Lung (tissue), 11 donors: ENCODE measurements at regions not wholly inside any gene's neighbourhood (a gene's known extent, or its start where the extent isn't known, plus 50 kb on each side); places are given as distances from the start of the nearest gene placed in this dataset.

Experiments used
- ATAC-seq: fragments of 200-7000 bp; cut with Tn5 transposase; one replicate; pipeline ENCODE4 v1.9.1; 2020; ENCODE audit warnings: moderate number of reproducible peaks; ENCODE audit not compliant: insufficient read depth, low FRiP score
- DNase-seq, 3 donors: peaks; one replicate each; pipeline ENCODE4 v3.0.0-alpha.2; 2013 to 2017
- H3K27ac ChIP-seq, 2 donors: one replicate each; pipeline ENCODE4 v1.5.1; 2013; ENCODE audit warnings: mild to moderate bottlenecking in 2 of 2, moderate library complexity in 2 of 2, control low read depth in 1 of 2, inconsistent platforms in 1 of 2, low read depth in 1 of 2, low read length in 1 of 2
- H3K27me3 ChIP-seq, 3 donors: one replicate each; pipeline ENCODE4 v1.5.1; 2013; ENCODE audit warnings: low read length in 2 of 3; ENCODE audit not compliant: control insufficient read depth in 3 of 3, insufficient read depth in 3 of 3
- H3K36me3 ChIP-seq, 4 donors: one replicate each; pipeline ENCODE4 v1.5.1; 2013; ENCODE audit warnings: low read length in 4 of 4, mild to moderate bottlenecking in 1 of 4, moderate library complexity in 1 of 4; ENCODE audit not compliant: control insufficient read depth in 4 of 4, insufficient read depth in 4 of 4
- H3K4me1 ChIP-seq, 5 donors: one replicate each; pipeline ENCODE4 v1.5.1; 2013; ENCODE audit warnings: low read length in 5 of 5, mild to moderate bottlenecking in 2 of 5, moderate library complexity in 1 of 5; ENCODE audit not compliant: control insufficient read depth in 5 of 5, insufficient read depth in 5 of 5
- H3K4me3 ChIP-seq: one replicate; pipeline ENCODE4 v1.5.1; 2013; ENCODE audit warnings: mild to moderate bottlenecking, control low read depth, moderate library complexity
- H3K9ac ChIP-seq, 2 donors: one replicate each; pipeline ENCODE4 v1.5.1; 2013; ENCODE audit warnings: low read length in 2 of 2, control low read depth in 1 of 2; ENCODE audit not compliant: insufficient read depth in 1 of 2
- H3K9me3 ChIP-seq, 4 donors: one replicate each; pipeline ENCODE4 v1.5.1; 2013; ENCODE audit warnings: low read length in 3 of 4, mild to moderate bottlenecking in 1 of 4, moderate library complexity in 1 of 4; ENCODE audit not compliant: control insufficient read depth in 4 of 4, insufficient read depth in 3 of 4
- CTCF ChIP-seq: IDR thresholded peaks from 2 replicates; pipeline ENCODE4 v1.5.1; 2012; ENCODE audit warnings: mild to moderate bottlenecking; ENCODE audit errors: control extremely low read depth, extremely low read depth
- WGBS, 2 donors: extraction: QIAGEN DNeasy Blood & Tissue Kit; methylation state at CpG; one replicate each; pipeline ENCODE4 v1.1.7; 2013; 5-methylcytosine and 5-hydroxymethylcytosine counted together
- donor health status: control.
- donor health status: control.
- donor health status: Bipolar disorder and iron deficiency.
- donor health status: healthy.
- donor health status: DM: yes; HTN: yes; CAD: no.

GRCh38 chr3:189118896-189119295 is 52.9 kb upstream of the TPRG1 start:
- no peak for DNase-seq
- ATAC-seq = no peak
- 85 to 96% methylated on average over 1 of the region's 1 CpG for WGBS, 2 donors

GRCh38 chr3:189119950-189120349 is 51.8 kb upstream of the TPRG1 start:
- no peak overlapping the region for H3K4me3 ChIP-seq
- peaks cover 0 to 13% (median 5%) of the 10 kb centered on the region in 5 donors for H3K4me1 ChIP-seq
- no peaks in the 10 kb centered on the region for H3K27me3 ChIP-seq
- no peak overlapping the region for H3K9ac ChIP-seq
- DNase-seq (no peak), ATAC-seq (no peak)
- no peak for TF ChIP-seq CTCF
- H3K36me3 ChIP-seq = no peaks in the 10 kb centered on the region
- 79 to 96% methylated on average over 3 of the region's 3 CpGs for WGBS, 2 donors
- peaks cover 0 to 8% (median 2%) of the 10 kb centered on the region in 4 donors for H3K9me3 ChIP-seq
- no peak overlapping the region for H3K27ac ChIP-seq

More at GRCh38 chr3:189118896-189119295, 52.9 kb upstream of the TPRG1 start:
- no peak overlapping the region for H3K27ac ChIP-seq
- H3K36me3 ChIP-seq = no peaks in the 10 kb centered on the region
- no peak overlapping the region for H3K9ac ChIP-seq
- H3K9me3 ChIP-seq = peaks cover 0 to 8% (median 2%) of the 10 kb centered on the region in 4 donors
- no peaks in the 10 kb centered on the region for H3K27me3 ChIP-seq
- H3K4me1 ChIP-seq = peaks cover 0 to 9% (median 2%) of the 10 kb centered on the region in 5 donors
- no peak overlapping the region for H3K4me3 ChIP-seq
- no peak for TF ChIP-seq CTCF

- no peaks in the 10 kb centered on the region for H3K36me3 ChIP-seq
- no peaks in the 10 kb centered on the region for H3K27me3 ChIP-seq
- no peak for ATAC-seq
- 16 to 30% methylated on average over 2 of the region's 2 CpGs for WGBS, 2 donors
- no peak overlapping the region for H3K4me3 ChIP-seq
- no peak for TF ChIP-seq CTCF
- no peak overlapping the region for H3K9ac ChIP-seq
- peaks cover 0 to 8% (median 2%) of the 10 kb centered on the region in 4 donors for H3K9me3 ChIP-seq
- no peak for DNase-seq
- no peak overlapping the region for H3K27ac ChIP-seq
- peaks cover 0 to 13% (median 5%) of the 10 kb centered on the region in 5 donors for H3K4me1 ChIP-seq
Observed at GRCh38 chr3:189121092-189121491, 50.7 kb upstream of the TPRG1 start.
